HEK293 (cell line): ENCODE measurements at regions not wholly inside any gene's neighbourhood (a gene's known extent, or its start where the extent isn't known, plus 50 kb on each side); places are given as distances from the start of the nearest gene placed in this dataset.

ENCODE experiments used
- CTCF ChIA-PET: fragments of 350-600 bp; formaldehyde crosslinking; extraction: SDS; loops from one replicate; lab custom pipeline; 2021; ENCODE audit warnings: antibody characterized with exemption; lab: Yijun Ruan, JAX
- POLR2A ChIA-PET: fragments of 300-600 bp; formaldehyde crosslinking; extraction: SDS; loops from one replicate; lab custom pipeline; 2020; ENCODE audit warnings: antibody characterized with exemption, inconsistent platforms; lab: Yijun Ruan, JAX
- H3K27ac ChIP-seq: fragments of 200-500 bp; sonication (Bioruptor generic); 2 replicates; pipeline ENCODE4 v1.5.1; 2014; ENCODE audit warnings: low read depth, low read length, control low read depth, inconsistent platforms; ENCODE audit errors: extremely low read depth
- H3K36me3 ChIP-seq, 2 experiments: fragments of 200-500 bp in 1 of 2; sonication (Bioruptor generic) in 1 of 2; 1 replicate in 1 of 2; 2 replicates in 1 of 2; pipeline ENCODE4 v1.5.1; 2014 to 2017; ENCODE audit warnings: inconsistent platforms in 2 of 2, low read length in 2 of 2; ENCODE audit not compliant: control insufficient read depth in 2 of 2, insufficient read depth in 1 of 2
- H3K4me1 ChIP-seq: fragments of 200-500 bp; sonication (Bioruptor generic); 2 replicates; pipeline ENCODE4 v1.5.1; 2014; ENCODE audit warnings: mild to moderate bottlenecking, low read length, inconsistent platforms; ENCODE audit not compliant: control insufficient read depth, insufficient read depth
- H3K4me3 ChIP-seq: 2 replicates; pipeline ENCODE4 v1.5.1; 2011; ENCODE audit warnings: low read depth, mild to moderate bottlenecking, control low read depth, low read length, moderate library complexity
- H3K9me3 ChIP-seq: fragments of 200-500 bp; sonication (Bioruptor generic); 2 replicates; pipeline ENCODE4 v1.5.1; 2014; ENCODE audit warnings: low read depth, low read length, inconsistent platforms; ENCODE audit not compliant: control insufficient read depth, insufficient read depth
- GLIS1 ChIP-seq: fragments of 450-650 bp; formaldehyde crosslinking; IDR thresholded peaks from 2 replicates; pipeline ENCODE4 v1.5.1; 2016; ENCODE audit warnings: missing biosample characterization, missing genetic modification characterization
- TSHZ1 ChIP-seq: fragments of 450-650 bp; formaldehyde crosslinking; IDR thresholded peaks from 2 replicates; pipeline ENCODE4 v1.5.1; 2016; ENCODE audit warnings: missing biosample characterization, missing genetic modification characterization, borderline replicate concordance
- ZBTB1 ChIP-seq: fragments of 450-650 bp; formaldehyde crosslinking; IDR thresholded peaks from 2 replicates; pipeline ENCODE4 v1.5.1; 2016; ENCODE audit warnings: missing biosample characterization, missing genetic modification characterization
- ZNF133 ChIP-seq: fragments of 450-650 bp; formaldehyde crosslinking; IDR thresholded peaks from 2 replicates; pipeline ENCODE4 v1.5.1; 2016; ENCODE audit warnings: missing biosample characterization, missing genetic modification characterization
- ZNF140 ChIP-seq: fragments of 450-650 bp; formaldehyde crosslinking; IDR thresholded peaks from 2 replicates; pipeline ENCODE4 v1.5.1; 2016; ENCODE audit warnings: missing biosample characterization, missing genetic modification characterization
- ZNF155 ChIP-seq: fragments of 450-650 bp; formaldehyde crosslinking; IDR thresholded peaks from 2 replicates; pipeline ENCODE4 v1.5.1; 2016; ENCODE audit warnings: missing biosample characterization, missing genetic modification characterization
- ZNF24 ChIP-seq: fragments of 450-650 bp; formaldehyde crosslinking; IDR thresholded peaks from 2 replicates; pipeline ENCODE4 v1.5.1; 2016; ENCODE audit warnings: missing biosample characterization, missing genetic modification characterization
- ZNF26 ChIP-seq: fragments of 450-650 bp; formaldehyde crosslinking; IDR thresholded peaks from 2 replicates; pipeline ENCODE4 v1.5.1; 2016; ENCODE audit warnings: missing biosample characterization, missing genetic modification characterization
- ZNF292 ChIP-seq: fragments of 450-650 bp; formaldehyde crosslinking; IDR thresholded peaks from 2 replicates; pipeline ENCODE4 v1.5.1; 2016; ENCODE audit warnings: low read depth, missing biosample characterization, missing genetic modification characterization, borderline replicate concordance
- ZNF501 ChIP-seq: fragments of 450-650 bp; formaldehyde crosslinking; IDR thresholded peaks from 2 replicates; pipeline ENCODE4 v1.5.1; 2016; ENCODE audit warnings: missing biosample characterization, missing genetic modification characterization
- ZNF560 ChIP-seq: fragments of 450-650 bp; formaldehyde crosslinking; IDR thresholded peaks from 2 replicates; pipeline ENCODE4 v1.5.1; 2017; ENCODE audit warnings: missing biosample characterization, missing genetic modification characterization, borderline replicate concordance
- ZNF654 ChIP-seq: fragments of 450-650 bp; formaldehyde crosslinking; IDR thresholded peaks from 2 replicates; pipeline ENCODE4 v1.5.1; 2016; ENCODE audit warnings: low read depth, missing biosample characterization, missing genetic modification characterization
- ZNF670 ChIP-seq: fragments of 450-650 bp; formaldehyde crosslinking; IDR thresholded peaks from 2 replicates; pipeline ENCODE4 v1.5.1; 2016; ENCODE audit warnings: missing biosample characterization, missing genetic modification characterization, low read depth
- ZNF704 ChIP-seq: fragments of 450-650 bp; formaldehyde crosslinking; IDR thresholded peaks from 2 replicates; pipeline ENCODE4 v1.5.1; 2016; ENCODE audit warnings: missing biosample characterization, missing genetic modification characterization
- ZNF747 ChIP-seq: fragments of 450-650 bp; formaldehyde crosslinking; IDR thresholded peaks from 2 replicates; pipeline ENCODE4 v1.5.1; 2016; ENCODE audit warnings: missing biosample characterization, missing genetic modification characterization
- TF ChIP-seq, protein P1 (sequence below): fragments of 450-650 bp; formaldehyde crosslinking; conservative IDR thresholded peaks from 2 replicates; pipeline ENCODE4 v1.5.1; 2016; ENCODE audit warnings: low read depth, missing biosample characterization, missing genetic modification characterization

- TF ChIP-seq ZNF560 (tag by site-specific recombination) (no peak), ZNF24 (no peak), ZNF654 (tag by site-specific recombination) (no peak)
- TF ChIP-seq, protein P1, sequence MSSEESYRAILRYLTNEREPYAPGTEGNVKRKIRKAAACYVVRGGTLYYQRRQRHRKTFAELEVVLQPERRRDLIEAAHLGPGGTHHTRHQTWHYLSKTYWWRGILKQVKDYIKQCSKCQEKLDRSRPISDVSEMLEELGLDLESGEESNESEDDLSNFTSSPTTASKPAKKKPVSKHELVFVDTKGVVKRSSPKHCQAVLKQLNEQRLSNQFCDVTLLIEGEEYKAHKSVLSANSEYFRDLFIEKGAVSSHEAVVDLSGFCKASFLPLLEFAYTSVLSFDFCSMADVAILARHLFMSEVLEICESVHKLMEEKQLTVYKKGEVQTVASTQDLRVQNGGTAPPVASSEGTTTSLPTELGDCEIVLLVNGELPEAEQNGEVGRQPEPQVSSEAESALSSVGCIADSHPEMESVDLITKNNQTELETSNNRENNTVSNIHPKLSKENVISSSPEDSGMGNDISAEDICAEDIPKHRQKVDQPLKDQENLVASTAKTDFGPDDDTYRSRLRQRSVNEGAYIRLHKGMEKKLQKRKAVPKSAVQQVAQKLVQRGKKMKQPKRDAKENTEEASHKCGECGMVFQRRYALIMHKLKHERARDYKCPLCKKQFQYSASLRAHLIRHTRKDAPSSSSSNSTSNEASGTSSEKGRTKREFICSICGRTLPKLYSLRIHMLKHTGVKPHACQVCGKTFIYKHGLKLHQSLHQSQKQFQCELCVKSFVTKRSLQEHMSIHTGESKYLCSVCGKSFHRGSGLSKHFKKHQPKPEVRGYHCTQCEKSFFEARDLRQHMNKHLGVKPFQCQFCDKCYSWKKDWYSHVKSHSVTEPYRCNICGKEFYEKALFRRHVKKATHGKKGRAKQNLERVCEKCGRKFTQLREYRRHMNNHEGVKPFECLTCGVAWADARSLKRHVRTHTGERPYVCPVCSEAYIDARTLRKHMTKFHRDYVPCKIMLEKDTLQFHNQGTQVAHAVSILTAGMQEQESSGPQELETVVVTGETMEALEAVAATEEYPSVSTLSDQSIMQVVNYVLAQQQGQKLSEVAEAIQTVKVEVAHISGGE, result no peak
- TF ChIP-seq, all 188 proteins: peak for 0
Observed at GRCh38 chr21:20642681-20643080, 355.5 kb upstream of the NCAM2 start (continued).

DNA sequence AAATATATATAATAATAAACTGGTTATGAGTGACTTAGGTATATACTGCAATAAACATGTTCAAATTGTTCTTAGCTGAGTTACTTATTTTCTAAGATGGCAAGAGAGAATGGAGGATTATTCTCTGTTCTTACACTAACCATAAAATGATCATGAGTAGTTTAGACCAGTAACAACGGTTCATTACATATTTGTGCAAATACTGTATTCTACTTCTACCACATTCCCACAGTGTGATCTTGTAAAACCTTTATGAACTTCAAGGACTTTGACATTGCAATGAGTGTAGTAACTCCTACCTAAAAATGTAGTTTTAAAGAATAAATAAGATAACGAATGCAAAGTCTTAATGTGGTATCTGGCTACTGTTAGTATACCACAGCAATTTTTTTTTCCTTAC is 353.7 kb upstream of the NCAM2 start:
- H3K9me3 ChIP-seq, result no peaks in the 10 kb centered on the region; the same call in none of the 2 replicates
- TF ChIP-seq ZNF501 (tag by site-specific recombination) (no peak), ZNF140 (tag by site-specific recombination) (no peak), ZBTB1 (tag by site-specific recombination) (no peak), ZNF670 (tag by site-specific recombination) (no peak), ZNF292 (tag by site-specific recombination) (no peak), ZNF133 (tag by site-specific recombination) (no peak), ZNF747 (tag by site-specific recombination) (no peak), ZNF26 (no peak), ZNF704 (tag by site-specific recombination) (no peak), TSHZ1 (no peak), ZNF155 (tag by site-specific recombination) (no peak), GLIS1 (tag by site-specific recombination) (no peak)
- TF ChIP-seq, all 188 proteins: peak for 0
- H3K27ac ChIP-seq, result no peak overlapping the region
- no peaks in the 10 kb centered on the region for H3K4me1 ChIP-seq
- no peak overlapping the region for H3K4me3 ChIP-seq
- H3K36me3 ChIP-seq, result no peaks in the 10 kb centered on the region
- ChIA-PET POLR2A (no interaction called here), CTCF (no interaction called here)
